T-helper 9 cell (primary cell): ENCODE measurements at regions not wholly inside any gene's neighbourhood (a gene's known extent, or its start where the extent isn't known, plus 50 kb on each side); places are given as distances from the start of the nearest gene placed in this dataset.
"Not testable (repeated sequence)": the region's sequence is repeated elsewhere in the genome, so short reads cannot be mapped to it uniquely, and the experiment has no call there.

Experiments
- DNase-seq: peaks from one replicate; pipeline ENCODE4 v3.0.0-alpha.2; 2020

DNA sequence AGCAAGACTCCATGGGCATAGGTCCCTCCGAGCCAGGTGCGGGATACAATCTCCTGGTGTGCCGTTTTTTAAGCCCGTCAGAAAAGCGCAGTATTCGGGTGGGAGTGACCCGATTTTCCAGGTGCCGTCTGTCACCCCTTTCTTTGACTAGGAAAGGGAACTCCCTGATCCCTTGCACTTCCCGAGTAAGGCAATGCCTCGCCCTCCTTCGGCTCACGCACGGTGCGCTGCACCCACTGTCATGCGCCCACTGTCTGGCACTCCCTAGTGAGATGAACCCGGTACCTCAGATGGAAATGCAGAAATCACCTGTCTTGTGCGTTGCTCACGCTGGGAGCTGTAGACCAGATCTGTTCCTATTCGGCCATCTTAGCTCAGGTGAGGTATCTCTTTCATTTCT is 344.1 kb upstream of the ZNF32 start:
- DNase-seq, result not testable (repeated sequence)

- DNase-seq, result no peak
These were observed 337.7 kb upstream of the ZNF32 start for GRCh38 chr10:43986374-43986773.

DNA sequence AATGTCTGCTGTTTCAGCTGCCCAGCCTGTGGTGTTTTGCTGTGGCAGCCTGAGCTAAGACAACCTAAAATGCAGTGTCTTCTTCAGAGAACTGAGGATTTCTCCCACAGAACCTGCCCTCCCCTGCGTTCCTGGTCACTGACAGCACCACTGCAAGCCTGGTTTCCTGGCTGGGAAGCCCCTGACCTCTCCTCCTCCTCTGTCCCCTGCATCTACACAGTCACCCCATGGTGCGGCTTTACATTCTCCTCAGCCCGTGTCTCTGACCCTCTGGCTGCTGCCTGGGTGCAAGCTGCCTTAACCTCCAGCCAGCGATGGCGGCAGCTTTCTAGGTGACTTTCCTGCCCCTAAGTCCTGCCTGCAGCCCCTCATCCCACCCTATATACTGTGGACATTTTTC is 337.3 kb upstream of the ZNF32 start:
- no peak for DNase-seq

DNA sequence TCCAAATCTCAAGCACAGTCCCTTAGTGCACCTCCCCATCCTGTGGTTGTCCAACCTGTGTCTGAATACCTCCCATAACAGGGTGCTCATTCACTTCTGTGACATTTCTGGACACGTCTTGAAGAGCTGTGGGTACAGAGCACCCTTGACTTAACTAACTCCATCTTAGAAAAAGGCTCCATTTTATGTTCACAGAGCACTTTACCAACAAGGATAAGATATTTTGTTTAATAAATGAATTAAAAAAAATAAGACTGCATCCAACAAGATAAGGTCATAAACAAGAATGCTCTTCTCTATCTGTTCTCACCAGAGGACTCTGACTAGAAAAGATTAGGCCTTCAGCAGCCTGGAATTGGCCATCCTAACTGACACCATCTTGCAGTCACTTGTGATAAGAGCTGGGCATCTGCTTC is 335.2 kb upstream of the ZNF32 start:
- no peak for DNase-seq

DNA sequence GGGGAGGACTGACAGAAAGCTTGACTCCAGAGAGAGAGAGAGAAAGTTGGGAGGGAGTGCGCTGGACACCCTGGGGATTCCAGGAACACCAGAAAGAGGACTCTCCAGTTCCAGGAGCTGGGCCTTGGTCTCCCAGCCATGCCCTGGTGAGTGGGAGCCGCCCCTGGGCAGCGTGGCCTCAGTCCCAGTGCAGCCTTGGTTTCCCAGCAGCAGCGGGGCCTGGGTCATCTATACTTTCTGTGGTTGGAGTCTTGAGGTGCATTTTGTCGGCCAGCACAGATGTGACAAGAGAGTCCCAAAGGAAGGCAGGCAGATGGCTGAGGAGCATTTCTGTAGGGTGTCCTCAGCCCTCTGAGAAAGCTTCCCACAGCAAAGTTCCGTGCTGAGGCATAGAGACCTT is 334.7 kb upstream of the ZNF32 start:
- DNase-seq, result no peak

DNA sequence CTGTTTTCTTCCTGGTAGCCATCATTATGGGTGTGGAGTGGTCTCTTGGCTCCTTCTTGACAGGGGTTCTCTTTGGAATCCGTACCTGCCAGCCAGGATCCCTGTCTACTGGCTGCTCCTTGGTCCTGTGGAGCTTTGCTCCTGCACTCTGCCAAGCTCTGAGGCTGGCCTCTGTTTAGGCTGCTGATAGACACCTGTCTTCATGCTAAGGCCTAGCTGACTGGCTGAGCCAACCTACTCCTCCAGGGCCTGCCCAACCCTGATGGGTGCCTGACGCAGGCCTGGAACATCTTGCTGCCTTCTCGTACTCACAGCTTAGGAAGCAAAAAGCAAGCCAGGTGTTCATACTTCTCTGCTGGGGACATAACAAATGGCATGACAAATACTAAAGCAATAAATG is 333.6 kb upstream of the ZNF32 start:
- no peak for DNase-seq

GRCh38 chr10:43981696-43982095 is 333.0 kb upstream of the ZNF32 start:
- DNase-seq, result no peak

- no peak for DNase-seq
These were observed 332.6 kb upstream of the ZNF32 start for GRCh38 chr10:43981232-43981631.

DNA sequence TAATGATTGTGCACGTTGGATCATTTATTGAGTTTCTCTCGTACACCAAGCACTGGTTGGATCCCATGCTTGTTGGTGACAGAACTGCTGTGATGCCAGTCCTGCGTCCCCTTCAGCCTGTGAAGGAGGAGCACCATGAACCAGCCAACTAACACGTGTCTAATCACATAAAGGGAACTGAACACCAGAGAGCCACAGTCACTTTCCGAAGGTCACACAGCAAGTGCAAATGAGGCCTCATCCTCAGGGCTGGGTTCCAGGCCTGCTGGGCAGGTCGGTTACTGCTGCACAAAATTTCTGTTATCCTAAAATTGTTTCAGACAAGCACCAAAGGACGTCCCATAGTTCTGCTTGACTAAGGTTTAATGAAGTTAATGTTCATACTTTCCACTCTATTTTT is 332.0 kb upstream of the ZNF32 start:
- no peak for DNase-seq

- no peak for DNase-seq
These were observed 331.6 kb upstream of the ZNF32 start for GRCh38 chr10:43980313-43980712.

- no peak for DNase-seq
These were observed 330.9 kb upstream of the ZNF32 start for GRCh38 chr10:43979551-43979950.

DNA sequence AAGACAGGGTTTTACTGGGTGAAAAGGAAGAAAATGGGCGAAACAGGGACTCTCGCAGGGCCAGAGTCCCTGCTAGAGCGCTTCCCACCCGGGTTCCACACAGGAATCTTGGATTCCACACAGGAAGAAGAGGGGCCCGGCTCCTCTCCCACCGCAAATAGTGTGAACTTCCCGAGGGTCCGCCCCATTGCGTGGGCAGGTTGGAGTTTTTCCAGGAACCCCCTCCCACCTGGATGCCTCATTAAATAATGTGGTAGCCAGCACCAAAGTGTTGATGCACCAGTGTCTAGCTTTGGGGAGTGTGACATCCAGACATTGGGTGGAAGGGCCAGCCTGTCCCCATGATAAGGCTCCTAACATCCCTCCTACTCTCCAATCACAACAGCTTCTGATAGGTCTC is 330.3 kb upstream of the ZNF32 start:
- DNase-seq, result no peak

DNA sequence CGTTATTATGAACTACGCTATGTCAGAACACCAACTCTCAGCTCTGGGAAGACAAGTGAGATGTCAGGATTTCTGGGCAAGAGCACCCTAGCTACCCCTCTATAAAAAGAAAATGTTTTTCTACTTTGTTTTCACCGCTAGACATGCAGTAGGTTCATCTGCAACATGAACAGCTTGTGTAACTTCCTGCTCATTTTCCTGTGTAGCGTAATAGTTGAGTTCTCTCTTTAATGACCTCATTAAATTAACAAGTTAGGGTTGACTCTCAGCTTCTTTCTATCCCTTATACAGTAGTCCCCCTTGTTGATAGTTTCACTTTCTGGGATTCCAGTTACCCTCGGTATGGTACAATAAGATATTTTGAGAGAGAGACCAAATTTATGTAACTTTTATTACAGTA is 329.4 kb upstream of the ZNF32 start:
- no peak for DNase-seq

GRCh38 chr10:43976292-43976691 is 327.6 kb upstream of the ZNF32 start:
- no peak for DNase-seq

DNA sequence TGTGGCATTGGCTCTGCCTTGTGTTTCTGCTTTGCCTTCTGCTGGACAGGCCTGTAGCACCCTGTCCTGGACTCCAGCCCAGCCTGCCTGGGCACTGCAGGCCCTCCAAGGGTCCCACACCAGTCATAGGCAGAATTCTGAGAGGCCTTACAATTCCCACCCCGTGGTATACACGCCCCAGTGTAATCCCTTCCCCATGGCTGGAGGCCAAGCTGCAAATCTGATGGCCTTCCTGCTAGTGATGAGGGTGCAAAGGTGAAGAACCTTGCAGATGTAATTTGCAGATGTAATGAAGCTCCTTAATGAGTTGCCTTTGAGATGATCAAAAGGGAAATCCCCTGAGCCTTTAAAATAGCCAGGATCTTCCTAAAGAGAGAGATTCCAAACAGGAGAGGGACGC is 325.1 kb upstream of the ZNF32 start:
- DNase-seq, result no peak

DNA sequence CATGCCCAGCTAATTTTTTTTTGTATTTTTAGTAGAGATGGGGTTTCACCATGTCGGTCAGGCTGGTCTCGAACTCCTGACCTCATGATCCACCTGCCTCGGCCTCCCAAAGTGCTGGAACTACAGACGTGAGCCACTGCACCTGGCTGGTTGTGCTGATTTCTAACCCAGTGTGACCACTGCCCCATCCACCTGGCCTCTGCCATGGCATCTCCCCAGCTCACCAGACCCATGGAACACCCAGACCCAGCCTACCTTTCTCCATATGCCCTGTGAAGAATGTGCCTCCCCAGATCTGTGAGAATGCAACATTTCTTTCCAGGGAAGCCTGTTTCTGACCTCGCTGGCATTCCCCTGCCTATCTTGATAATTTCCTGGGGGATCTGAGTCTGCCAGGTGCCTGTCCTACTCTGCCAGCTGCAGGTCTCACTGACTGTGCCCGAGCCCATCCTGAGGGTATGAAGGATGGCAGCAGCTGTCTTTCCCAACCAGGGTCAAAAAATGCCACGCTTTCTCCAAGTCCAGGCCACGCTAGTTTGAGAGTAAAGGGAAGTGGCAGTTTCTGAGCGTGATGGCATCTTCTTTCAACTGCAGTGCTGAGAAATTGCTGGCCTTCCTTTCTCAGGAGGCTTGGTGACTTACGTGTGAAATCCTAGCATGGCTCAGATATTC is 324.4 kb upstream of the ZNF32 start:
- DNase-seq, result no peak

GRCh38 chr10:43971981-43972380 is 323.3 kb upstream of the ZNF32 start:
- no peak for DNase-seq

GRCh38 chr10:43971306-43971705 is 322.6 kb upstream of the ZNF32 start:
- no peak for DNase-seq

DNA sequence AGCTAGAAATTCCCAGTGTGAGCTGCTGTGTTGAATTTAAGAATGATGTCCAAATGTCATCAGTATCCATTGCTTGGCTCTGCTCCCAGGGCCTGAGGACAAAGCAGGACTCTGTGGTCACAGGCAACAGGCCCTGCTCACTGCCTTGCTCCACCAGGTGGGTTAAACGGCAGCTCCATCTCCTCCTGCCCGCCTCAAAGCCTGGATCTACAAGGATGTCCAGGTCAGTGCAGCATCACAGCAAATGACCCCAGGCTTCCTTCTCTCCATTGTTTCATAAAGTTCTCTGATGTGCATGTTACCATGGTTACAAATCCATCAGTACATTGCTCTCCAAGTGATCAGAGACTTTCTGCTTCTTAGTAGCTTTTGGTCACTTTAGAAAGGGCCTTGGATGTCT is 322.0 kb upstream of the ZNF32 start:
- DNase-seq, result no peak

GRCh38 chr10:43970018-43970698 is 321.5 kb upstream of the ZNF32 start:
- no peak for DNase-seq

- DNase-seq, result no peak
These were observed 320.8 kb upstream of the ZNF32 start for GRCh38 chr10:43969506-43969905.

DNA sequence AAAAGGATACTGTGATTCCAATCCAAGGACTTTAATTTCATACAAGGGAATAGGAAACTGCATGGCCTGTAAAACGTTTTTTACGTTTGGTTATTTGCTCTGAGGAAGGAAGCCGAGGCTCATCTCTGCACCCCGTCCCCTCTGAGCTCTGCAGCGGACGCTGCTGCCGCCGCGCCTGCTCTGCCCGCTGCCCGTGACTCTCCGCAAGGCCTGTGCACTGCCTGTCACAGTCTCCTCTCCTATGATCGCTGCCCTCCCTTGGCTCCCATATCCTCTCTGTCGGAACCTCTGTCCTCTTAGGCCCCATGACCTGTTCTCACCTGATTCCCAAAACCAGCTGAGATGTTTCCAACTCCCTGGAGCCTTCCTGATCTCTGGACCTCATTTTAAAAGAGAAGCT is 320.3 kb upstream of the ZNF32 start:
- DNase-seq, result no peak

- no peak for DNase-seq
These were observed 319.4 kb upstream of the ZNF32 start for GRCh38 chr10:43968076-43968475.

DNA sequence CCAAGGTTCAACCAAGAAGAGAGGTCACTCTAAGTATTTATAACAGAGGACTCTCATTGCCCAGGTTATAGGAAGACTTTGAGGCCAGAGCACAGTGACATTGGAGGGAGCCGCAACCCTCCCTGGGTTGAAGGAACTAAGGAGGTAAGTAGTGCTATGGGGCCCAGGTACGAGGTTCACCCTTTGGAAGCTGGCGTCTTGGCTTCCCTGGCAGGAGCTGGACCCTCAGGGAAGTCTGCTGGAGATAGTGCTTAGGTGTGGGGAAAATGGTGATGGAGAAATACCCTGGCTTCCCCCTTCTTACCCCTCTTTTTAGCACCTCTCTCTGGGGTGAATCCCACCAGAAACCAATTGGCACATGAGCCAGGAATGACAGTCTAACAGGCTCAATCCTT is 317.9 kb upstream of the ZNF32 start:
- no peak for DNase-seq
